Astrocyte of the spinal cord (primary cell): ENCODE measurements at regions not wholly inside any gene's neighbourhood (a gene's known extent, or its start where the extent isn't known, plus 50 kb on each side); places are given as distances from the start of the nearest gene placed in this dataset.

ENCODE experiments used
- DNase-seq: peaks from one replicate; pipeline ENCODE4 v3.0.0; 2011; ENCODE audit warnings: low read depth, low spot score
- H3K4me3 ChIP-seq: 2 replicates; pipeline ENCODE4 v1.5.1; 2011; ENCODE audit warnings: low read depth, mild to moderate bottlenecking, low read length, moderate library complexity
- in situ Hi-C: cut with HindIII; loops from 2 replicates; pipeline ENCODE4 v1.10.0; 2017; ENCODE audit warnings: low sequenced_read_pairs
- TF ChIP-seq, protein P1 (sequence below): IDR thresholded peaks from 2 replicates; pipeline ENCODE4 v1.5.1; 2012; ENCODE audit warnings: low read depth, mild to moderate bottlenecking, low read length, inconsistent platforms

DNA sequence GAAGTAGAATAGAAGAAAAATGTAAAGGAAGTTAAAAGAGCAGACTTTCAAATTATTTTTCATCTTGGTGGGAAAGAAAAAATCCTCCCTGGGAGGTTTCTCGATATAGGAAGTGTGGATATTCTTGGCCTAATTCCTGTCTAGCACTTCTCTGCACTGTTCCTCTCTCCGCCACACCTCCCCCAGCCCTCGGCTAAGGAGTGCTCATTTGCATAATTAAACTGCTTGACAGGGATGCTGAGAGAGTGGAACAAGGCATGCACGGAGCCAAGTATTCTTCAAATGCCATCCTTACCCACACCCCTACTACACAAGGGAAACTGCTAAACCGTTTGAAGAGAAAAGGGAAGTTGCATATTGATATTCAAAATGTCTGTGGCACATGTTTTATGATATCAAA lies 511.0 kb upstream of the HTR2A start:
- H3K4me3 ChIP-seq, result no peak overlapping the region
- in situ Hi-C loops, result no loop called here
- no peak for DNase-seq
- TF ChIP-seq, protein P1, sequence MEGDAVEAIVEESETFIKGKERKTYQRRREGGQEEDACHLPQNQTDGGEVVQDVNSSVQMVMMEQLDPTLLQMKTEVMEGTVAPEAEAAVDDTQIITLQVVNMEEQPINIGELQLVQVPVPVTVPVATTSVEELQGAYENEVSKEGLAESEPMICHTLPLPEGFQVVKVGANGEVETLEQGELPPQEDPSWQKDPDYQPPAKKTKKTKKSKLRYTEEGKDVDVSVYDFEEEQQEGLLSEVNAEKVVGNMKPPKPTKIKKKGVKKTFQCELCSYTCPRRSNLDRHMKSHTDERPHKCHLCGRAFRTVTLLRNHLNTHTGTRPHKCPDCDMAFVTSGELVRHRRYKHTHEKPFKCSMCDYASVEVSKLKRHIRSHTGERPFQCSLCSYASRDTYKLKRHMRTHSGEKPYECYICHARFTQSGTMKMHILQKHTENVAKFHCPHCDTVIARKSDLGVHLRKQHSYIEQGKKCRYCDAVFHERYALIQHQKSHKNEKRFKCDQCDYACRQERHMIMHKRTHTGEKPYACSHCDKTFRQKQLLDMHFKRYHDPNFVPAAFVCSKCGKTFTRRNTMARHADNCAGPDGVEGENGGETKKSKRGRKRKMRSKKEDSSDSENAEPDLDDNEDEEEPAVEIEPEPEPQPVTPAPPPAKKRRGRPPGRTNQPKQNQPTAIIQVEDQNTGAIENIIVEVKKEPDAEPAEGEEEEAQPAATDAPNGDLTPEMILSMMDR, result no peak

DNA sequence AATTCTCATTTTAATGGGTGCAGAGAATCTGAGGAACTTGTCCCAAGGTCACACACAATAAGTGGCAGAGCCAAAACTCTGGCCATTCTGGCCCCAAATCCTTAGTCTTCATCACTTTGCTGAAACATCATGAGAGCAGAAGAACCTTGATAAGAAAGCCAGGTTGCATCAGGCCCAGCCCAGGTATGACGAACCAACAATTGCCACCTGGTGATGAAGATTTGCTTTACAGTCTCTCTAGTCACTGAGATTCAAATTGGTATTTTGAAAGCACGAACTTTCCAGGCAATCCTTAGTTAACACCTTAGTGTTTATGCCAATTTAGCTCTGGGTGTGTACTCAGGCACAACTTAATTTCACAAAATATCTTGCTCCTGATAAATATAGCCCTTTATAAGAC lies 502.7 kb upstream of the HTR2A start:
- in situ Hi-C loops, result no loop called here
- no peak overlapping the region for H3K4me3 ChIP-seq
- no peak for DNase-seq
- TF ChIP-seq, protein P1, result no peak

DNA sequence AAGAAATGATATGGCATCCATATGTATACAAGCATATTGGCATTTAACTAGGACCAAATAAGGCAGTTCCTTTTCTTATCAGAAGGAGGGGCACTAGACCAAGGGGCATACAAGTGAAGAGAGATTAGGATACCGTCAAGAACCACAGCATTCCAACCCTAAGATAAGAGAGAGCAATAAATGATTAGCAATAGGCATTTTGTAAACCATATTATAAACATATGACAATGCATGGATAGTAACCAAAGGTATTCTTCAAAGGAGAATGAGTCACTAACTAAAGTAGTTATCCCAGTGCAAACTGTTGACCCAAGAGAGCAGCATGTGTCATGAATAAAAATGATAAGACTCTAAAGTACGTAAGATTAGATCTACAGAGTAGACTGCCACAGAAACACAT lies 500.9 kb upstream of the HTR2A start:
- TF ChIP-seq, protein P1, result no peak
- peak; percentile 32 for DNase-seq
- in situ Hi-C loops, result no loop called here
- no peak overlapping the region for H3K4me3 ChIP-seq

DNA sequence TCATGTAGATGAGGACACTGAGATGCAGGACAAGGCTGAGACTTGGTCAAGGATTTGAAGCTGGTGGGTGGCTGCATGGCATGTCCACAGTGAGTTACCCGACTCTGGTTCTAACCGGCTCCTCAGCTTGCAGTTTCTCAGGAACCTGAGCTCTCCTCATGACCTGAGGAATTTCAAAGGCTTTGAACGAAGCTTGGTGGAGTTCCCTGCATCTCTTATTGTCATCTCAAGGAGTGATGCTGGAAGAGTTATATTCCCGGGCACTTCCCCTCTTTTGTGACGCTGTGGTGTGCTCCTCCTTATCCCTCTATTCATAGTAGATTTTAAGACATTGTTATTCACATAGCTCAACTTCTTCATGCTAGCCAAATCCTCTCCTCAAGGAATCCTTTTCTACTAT lies 500.1 kb upstream of the HTR2A start:
- no peak overlapping the region for H3K4me3 ChIP-seq
- no peak for DNase-seq
- in situ Hi-C loops, result no loop called here
- TF ChIP-seq, protein P1, result no peak

DNA sequence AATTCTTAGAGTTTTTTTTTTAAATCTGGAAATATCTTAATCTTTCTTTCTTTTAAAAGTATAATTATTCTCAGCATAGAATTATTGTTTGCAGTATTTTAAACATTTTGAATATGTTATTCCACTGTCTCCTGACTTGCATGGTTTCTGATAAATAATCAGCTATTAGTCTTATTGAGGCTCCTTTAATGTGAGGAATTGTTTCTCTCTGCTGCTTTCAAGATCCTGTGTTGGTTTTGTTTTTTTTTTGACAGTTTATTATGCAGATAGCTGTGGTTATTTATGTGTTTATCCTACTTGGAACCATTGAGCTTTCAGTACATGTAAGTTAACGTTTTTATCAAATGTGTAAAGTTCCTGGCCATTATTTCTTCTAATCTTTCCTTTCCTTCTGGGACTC lies 477.9 kb upstream of the HTR2A start:
- TF ChIP-seq, protein P1, result no peak
- H3K4me3 ChIP-seq, result no peak overlapping the region
- DNase-seq, result no peak
- in situ Hi-C loops, result no loop called here

DNA sequence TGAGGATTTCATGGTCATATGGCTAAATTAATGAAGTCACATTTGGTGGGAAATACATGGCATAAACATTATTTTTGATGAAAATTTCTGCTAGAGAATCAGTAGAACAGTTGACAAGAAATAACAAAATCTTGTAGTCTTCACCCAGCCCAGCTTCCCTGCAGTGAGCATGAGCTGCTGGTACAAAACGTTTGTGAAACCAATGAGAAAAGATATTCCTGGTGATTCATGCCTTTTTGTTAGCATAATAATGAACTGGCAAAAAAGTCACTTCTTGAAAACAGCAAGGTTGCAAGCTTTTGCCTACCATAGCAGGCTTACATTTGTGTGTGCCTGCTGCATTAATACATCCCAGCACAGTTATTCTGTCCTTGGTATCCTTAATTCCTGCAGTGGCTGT lies 475.9 kb upstream of the HTR2A start:
- DNase-seq, result peak; percentile 33
- TF ChIP-seq, protein P1, result no peak
- H3K4me3 ChIP-seq, result no peak overlapping the region
- in situ Hi-C loops, result no loop called here

DNA sequence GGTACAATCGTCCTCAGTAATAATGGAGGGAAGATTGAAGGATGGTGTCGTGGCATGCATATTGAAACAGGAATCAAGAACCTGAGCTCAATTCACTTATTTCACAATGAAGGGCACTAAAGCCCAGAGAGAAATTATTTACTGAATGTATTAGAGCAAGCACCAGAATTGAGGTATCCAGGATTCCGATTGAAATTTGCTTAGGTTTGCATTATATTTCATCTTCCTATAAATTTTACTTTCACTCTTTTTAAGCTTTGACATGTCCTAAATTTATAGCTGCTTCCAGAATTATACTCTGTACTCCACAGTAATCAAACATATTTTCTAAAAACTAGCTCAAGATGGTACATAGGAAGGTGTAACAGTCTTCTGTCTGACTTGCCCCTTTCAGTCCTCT lies 454.9 kb upstream of the HTR2A start:
- no peak for DNase-seq
- H3K4me3 ChIP-seq, result no peak overlapping the region

More for the DNA sequence above, 454.9 kb upstream of the HTR2A start:
- TF ChIP-seq, protein P1, result no peak
- in situ Hi-C loops, result no loop called here
